IMR-90 (cell line): ENCODE measurements at regions not wholly inside any gene's neighbourhood (a gene's known extent, or its start where the extent isn't known, plus 50 kb on each side); places are given as distances from the start of the nearest gene placed in this dataset.

ENCODE experiments used
- CEBPB ChIP-seq: IDR thresholded peaks from 2 replicates; pipeline ENCODE4 v1.6.1; 2012; ENCODE audit warnings: low read depth, low read length, improper control_type of control experiment
- ELK1 ChIP-seq: fragments of 150-350 bp; IDR thresholded peaks from 2 replicates; pipeline ENCODE4 v1.6.1; 2016; ENCODE audit warnings: low read depth, mild to moderate bottlenecking, low read length, moderate library complexity, borderline replicate concordance
- MAZ ChIP-seq: IDR thresholded peaks from 2 replicates; pipeline ENCODE4 v1.6.1; 2012; ENCODE audit warnings: low read depth, mild to moderate bottlenecking, low read length, improper control_type of control experiment, moderate library complexity, borderline replicate concordance
- POLR2A ChIP-seq: IDR thresholded peaks from 2 replicates; pipeline ENCODE4 v1.6.1; 2012; ENCODE audit warnings: mild to moderate bottlenecking, low read depth, low read length
- RCOR1 ChIP-seq: IDR thresholded peaks from 2 replicates; pipeline ENCODE4 v1.6.1; 2012; ENCODE audit warnings: mild to moderate bottlenecking, low read length, improper control_type of control experiment; ENCODE audit not compliant: insufficient replicate concordance
- RFX5 ChIP-seq: IDR thresholded peaks from 2 replicates; pipeline ENCODE4 v1.8.0; 2012; ENCODE audit warnings: low read depth, mild to moderate bottlenecking, low read length, moderate library complexity
- TF ChIP-seq, protein P1 (sequence below): conservative IDR thresholded peaks from 2 replicates; pipeline ENCODE4 v1.5.1; 2012; ENCODE audit warnings: mild to moderate bottlenecking, low read depth, low read length, improper control_type of control experiment

DNA sequence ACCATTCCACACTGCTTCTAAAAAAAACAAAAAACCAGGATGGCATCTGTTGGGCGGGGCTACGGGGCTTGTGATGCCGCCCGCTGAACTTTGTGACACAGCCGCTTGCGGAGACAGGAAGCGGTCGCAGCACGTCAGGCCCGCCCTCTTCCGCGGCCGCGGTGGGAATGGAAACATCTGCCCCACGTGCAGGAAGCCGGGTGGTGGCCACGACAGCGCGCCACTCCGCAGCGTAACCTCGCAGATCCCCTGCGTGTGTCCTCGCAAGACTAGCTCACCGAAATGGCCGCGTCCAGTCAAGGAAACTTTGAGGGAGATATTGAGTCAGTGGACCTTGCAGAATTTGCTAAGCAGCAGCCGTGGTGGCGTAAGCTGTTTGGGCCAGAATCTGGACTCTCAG is 168.5 kb downstream of the SUCLG1 start:
- TF ChIP-seq POLR2A (no peak), CEBPB (no peak), RCOR1 (no peak), ELK1 (no peak), MAZ (no peak), RFX5 (no peak)
- TF ChIP-seq, protein P1, sequence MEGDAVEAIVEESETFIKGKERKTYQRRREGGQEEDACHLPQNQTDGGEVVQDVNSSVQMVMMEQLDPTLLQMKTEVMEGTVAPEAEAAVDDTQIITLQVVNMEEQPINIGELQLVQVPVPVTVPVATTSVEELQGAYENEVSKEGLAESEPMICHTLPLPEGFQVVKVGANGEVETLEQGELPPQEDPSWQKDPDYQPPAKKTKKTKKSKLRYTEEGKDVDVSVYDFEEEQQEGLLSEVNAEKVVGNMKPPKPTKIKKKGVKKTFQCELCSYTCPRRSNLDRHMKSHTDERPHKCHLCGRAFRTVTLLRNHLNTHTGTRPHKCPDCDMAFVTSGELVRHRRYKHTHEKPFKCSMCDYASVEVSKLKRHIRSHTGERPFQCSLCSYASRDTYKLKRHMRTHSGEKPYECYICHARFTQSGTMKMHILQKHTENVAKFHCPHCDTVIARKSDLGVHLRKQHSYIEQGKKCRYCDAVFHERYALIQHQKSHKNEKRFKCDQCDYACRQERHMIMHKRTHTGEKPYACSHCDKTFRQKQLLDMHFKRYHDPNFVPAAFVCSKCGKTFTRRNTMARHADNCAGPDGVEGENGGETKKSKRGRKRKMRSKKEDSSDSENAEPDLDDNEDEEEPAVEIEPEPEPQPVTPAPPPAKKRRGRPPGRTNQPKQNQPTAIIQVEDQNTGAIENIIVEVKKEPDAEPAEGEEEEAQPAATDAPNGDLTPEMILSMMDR, result no peak
